Esophagus muscularis mucosa (tissue), 4 donors: ENCODE measurements at regions not wholly inside any gene's neighbourhood (a gene's known extent, or its start where the extent isn't known, plus 50 kb on each side); places are given as distances from the start of the nearest gene placed in this dataset.

Source experiments
- EP300 ChIP-seq: sonication (generic); formaldehyde crosslinking; IDR thresholded peaks from one replicate; pipeline ENCODE4 v1.6.1; 2017; ENCODE audit warnings: antibody characterized with exemption
- POLR2A ChIP-seq: fragments of 450-650 bp; IDR thresholded peaks from one replicate; pipeline ENCODE4 v1.6.1; 2017; ENCODE audit warnings: antibody characterized with exemption, moderate library complexity, mild to moderate bottlenecking, low read depth
- POLR2AphosphoS5 ChIP-seq, 2 donors: sonication (generic); formaldehyde crosslinking; IDR thresholded peaks; one replicate each; pipeline ENCODE4 v1.6.1; 2017; ENCODE audit warnings: antibody characterized with exemption in 2 of 2
- TF ChIP-seq, protein P1 (sequence below), 3 experiments: fragments of 200-600 bp in 2 of 3; fragments of 450-650 bp in 1 of 3; sonication (generic) in 2 of 3; IDR thresholded peaks; one replicate each; pipeline ENCODE4 v1.5.1; 2017 to 2019; ENCODE audit warnings: antibody characterized with exemption in 3 of 3, mild to moderate bottlenecking in 2 of 3, moderate library complexity in 1 of 3

DNA sequence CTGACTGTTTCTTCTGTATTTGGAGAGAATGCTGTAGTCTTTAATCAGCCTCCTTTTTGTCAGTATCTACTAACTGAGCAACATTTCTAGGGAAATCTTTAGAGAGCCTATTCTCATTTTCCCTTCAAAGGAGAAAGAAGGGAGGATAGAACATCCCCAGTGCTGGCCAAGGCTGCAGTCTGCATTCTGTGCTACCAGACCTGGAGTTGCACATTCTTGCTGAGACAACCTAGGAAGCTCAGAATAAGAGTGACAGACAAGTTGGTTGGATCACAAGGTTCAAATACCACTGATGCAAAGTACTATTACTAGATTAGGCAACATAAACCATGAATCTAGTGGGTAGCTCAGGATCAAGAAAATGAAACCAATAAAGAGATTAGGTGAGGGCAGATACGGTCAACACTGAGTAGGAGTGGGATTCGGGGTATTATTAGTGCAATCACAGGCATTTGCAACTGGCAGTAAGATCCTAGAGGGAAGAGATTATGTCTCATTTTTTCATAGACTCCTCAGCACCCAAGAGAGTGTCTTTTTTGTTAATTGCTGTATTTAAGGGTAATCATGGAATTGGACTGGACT lies 213.5 kb upstream of the FAM83B start:
- TF ChIP-seq EP300: no peak
- TF ChIP-seq, protein P1, sequence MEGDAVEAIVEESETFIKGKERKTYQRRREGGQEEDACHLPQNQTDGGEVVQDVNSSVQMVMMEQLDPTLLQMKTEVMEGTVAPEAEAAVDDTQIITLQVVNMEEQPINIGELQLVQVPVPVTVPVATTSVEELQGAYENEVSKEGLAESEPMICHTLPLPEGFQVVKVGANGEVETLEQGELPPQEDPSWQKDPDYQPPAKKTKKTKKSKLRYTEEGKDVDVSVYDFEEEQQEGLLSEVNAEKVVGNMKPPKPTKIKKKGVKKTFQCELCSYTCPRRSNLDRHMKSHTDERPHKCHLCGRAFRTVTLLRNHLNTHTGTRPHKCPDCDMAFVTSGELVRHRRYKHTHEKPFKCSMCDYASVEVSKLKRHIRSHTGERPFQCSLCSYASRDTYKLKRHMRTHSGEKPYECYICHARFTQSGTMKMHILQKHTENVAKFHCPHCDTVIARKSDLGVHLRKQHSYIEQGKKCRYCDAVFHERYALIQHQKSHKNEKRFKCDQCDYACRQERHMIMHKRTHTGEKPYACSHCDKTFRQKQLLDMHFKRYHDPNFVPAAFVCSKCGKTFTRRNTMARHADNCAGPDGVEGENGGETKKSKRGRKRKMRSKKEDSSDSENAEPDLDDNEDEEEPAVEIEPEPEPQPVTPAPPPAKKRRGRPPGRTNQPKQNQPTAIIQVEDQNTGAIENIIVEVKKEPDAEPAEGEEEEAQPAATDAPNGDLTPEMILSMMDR (IDR thresholded peaks at IDR 0.05): no peak
- TF ChIP-seq POLR2A: no peak
- no peak for TF ChIP-seq POLR2AphosphoS5 (IDR thresholded peaks at IDR 0.05)
